AG04450 (cell line): ENCODE measurements at regions not wholly inside any gene's neighbourhood (a gene's known extent, or its start where the extent isn't known, plus 50 kb on each side); places are given as distances from the start of the nearest gene placed in this dataset.
A peak's percentile ranks its signal among the peaks of the same experiment; 100 is the strongest.

Experiments used
- CTCF ChIA-PET: fragments of 300-600, 350-600 bp; formaldehyde crosslinking; extraction: SDS; loops from one replicate; lab custom pipeline; 2022; ENCODE audit warnings: antibody characterized with exemption, inconsistent platforms; lab: Charles Lee
- POLR2A ChIA-PET: fragments of 350-600 bp; formaldehyde crosslinking; extraction: SDS; loops from one replicate; lab custom pipeline; 2021; ENCODE audit warnings: antibody characterized with exemption, inconsistent platforms; lab: Yijun Ruan, JAX
- DNase-seq: peaks from one replicate; pipeline ENCODE4 v3.0.0-alpha.2; 2011; ENCODE audit warnings: low read depth, low spot score
- H3K27ac ChIP-seq: one replicate; pipeline ENCODE4 v1.5.1; 2012; ENCODE audit warnings: low read depth, low read length, control low read depth
- H3K27me3 ChIP-seq: one replicate; pipeline ENCODE4 v1.6.0; 2012; ENCODE audit warnings: low read length; ENCODE audit not compliant: control insufficient read depth, insufficient read depth
- H3K4me3 ChIP-seq: 2 replicates; pipeline ENCODE4 v1.5.1; 2011; ENCODE audit warnings: mild to moderate bottlenecking, low read depth, low read length, control low read depth
- H3K9me3 ChIP-seq: 2 replicates; pipeline ENCODE4 v1.5.1; 2012; ENCODE audit warnings: low read length; ENCODE audit not compliant: control insufficient read depth, insufficient read depth
- TF ChIP-seq, protein P1 (sequence below): IDR thresholded peaks from 2 replicates; pipeline ENCODE4 v1.5.1; 2011; ENCODE audit warnings: low read depth, low read length, control low read depth, inconsistent platforms

DNA sequence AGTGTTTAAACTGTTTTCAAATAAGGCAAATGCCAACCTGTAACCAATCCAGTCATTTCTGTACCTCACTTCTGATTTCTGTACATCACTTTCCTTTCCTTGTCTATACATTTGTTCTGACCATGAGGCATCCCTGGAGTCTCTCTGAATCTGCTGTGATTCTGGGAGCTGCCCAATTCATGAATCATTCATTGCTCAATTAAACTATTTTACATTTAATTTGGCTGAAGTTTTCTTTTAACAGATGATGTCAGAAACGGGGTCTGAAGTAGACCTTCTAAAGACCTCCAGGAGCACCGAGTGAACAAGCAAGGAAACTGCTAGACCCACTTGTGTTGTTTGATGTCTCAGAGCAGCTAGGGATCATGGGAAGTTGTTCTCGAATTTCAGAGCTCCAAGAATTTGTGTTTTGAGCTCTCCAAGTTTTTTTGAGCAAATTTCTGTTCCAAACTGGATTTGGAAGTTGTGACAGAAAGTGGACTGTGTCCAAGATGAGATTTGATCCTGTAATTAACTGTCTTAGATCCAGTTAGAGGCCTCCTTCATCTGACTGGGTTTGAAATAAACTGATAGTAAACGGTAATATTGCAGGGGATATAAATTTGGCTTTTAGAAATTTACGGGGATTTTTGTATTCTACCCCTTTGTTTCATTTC is 490.8 kb upstream of the ST8SIA4 start:
- TF ChIP-seq, protein P1, sequence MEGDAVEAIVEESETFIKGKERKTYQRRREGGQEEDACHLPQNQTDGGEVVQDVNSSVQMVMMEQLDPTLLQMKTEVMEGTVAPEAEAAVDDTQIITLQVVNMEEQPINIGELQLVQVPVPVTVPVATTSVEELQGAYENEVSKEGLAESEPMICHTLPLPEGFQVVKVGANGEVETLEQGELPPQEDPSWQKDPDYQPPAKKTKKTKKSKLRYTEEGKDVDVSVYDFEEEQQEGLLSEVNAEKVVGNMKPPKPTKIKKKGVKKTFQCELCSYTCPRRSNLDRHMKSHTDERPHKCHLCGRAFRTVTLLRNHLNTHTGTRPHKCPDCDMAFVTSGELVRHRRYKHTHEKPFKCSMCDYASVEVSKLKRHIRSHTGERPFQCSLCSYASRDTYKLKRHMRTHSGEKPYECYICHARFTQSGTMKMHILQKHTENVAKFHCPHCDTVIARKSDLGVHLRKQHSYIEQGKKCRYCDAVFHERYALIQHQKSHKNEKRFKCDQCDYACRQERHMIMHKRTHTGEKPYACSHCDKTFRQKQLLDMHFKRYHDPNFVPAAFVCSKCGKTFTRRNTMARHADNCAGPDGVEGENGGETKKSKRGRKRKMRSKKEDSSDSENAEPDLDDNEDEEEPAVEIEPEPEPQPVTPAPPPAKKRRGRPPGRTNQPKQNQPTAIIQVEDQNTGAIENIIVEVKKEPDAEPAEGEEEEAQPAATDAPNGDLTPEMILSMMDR, result no peak
- H3K4me3 ChIP-seq, result no peak overlapping the region
- ChIA-PET CTCF (no interaction called here), POLR2A (no interaction called here)
- no peak for DNase-seq
- H3K9me3 ChIP-seq, result no peaks in the 10 kb centered on the region
- H3K27ac ChIP-seq, result no peak overlapping the region
- H3K27me3 ChIP-seq, result no peaks in the 10 kb centered on the region

DNA sequence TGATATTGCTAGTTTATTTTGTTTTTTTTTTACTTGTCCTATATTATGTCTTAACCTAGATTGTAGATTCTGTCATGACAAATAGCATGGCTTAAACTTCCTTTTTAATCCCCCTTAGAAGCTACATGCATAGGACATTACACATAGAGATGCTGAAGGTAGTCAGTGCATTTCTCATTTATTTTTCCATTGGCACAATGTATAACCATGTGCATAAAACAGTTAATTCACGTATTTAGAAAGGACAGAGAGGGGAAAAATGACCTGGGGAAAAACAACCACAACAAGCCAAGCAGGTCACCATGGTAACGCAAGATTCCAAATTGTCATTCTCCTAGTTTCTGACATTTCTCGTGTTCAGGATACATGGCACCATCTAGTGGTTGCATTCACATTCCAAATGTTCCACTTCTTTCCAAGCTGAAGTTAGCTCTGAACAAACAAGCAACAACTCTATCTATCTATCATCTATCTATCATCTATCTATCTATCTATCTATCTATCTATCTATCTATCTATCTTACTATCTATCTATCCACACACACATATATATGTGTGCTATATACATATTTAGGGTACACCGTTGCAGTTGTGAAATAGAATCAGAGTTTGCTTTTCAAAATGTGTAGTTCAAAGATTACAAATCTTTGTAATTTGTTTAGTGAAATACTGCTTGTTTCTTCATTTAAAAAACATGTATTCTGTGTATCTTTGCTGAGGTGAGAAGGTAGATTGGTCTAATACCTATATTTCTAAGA is 487.2 kb upstream of the ST8SIA4 start:
- Histone ChIP-seq H3K9me3 (no peaks in the 10 kb centered on the region), H3K4me3 (no peak overlapping the region), H3K27me3 (no peaks in the 10 kb centered on the region), H3K27ac (no peak overlapping the region)
- ChIA-PET CTCF (interaction anchor here (0.6 to 4.0 kb wide), 12 partner anchors 13 to 960 kb away, joined by 3 to 21 read pairs (median 3); no protein-coding TSS in a partner anchor), POLR2A (no interaction called here)
- peak; percentile 0 for DNase-seq
- TF ChIP-seq, protein P1, result peak; percentile 70

DNA sequence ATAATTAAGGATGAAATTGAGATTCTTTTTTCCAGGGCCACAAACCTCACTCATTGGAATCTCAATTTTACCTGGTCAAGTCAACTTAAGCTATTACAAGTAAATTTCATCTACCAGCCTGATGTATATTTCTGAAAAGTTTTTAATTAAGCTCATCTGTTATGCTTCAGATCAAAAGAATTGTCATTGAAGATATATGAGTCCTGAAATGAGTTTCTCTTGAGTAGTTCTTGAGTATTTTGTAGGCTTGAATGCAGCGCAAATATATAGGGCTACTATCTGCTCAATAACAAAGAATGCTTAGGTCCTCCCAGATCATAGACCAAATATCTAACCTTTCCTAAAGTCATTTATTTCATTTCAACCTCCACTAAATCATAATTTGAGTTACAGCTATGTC is 482.2 kb upstream of the ST8SIA4 start:
- H3K9me3 ChIP-seq, result no peaks in the 10 kb centered on the region
- TF ChIP-seq, protein P1, result no peak
- no peak overlapping the region for H3K27ac ChIP-seq
- no peaks in the 10 kb centered on the region for H3K27me3 ChIP-seq
- ChIA-PET POLR2A (no interaction called here), CTCF (interaction anchor here (0.7 kb wide), 1 partner anchor 7 kb away, joined by 4 read pairs; no protein-coding TSS in a partner anchor)
- no peak overlapping the region for H3K4me3 ChIP-seq
- no peak for DNase-seq

DNA sequence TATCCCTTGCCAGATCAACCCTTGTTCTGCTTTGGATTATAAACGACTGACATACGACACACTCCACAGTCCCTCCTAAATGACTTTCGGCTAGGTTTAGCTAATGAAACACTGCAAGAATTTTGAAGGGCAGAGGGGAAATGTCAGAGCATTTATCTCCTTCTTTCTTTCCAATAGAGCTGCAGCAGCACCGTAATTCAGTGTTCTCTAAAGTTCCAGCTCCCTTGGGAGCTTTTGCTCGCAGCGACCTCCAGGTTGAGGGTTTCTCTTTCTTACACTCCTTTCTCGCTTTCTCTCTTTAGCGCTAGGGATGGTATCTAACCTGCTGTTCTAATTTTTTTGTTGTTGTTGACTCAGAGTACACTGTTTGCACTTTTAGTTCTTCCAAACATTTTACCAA is 467.1 kb upstream of the ST8SIA4 start:
- CTCF ChIA-PET, result no interaction called here
- H3K9me3 ChIP-seq, result no peaks in the 10 kb centered on the region
- H3K4me3 ChIP-seq, result no peak overlapping the region
- H3K27ac ChIP-seq, result no peak overlapping the region
- no peak for DNase-seq
- POLR2A ChIA-PET, result no interaction called here
- TF ChIP-seq, protein P1, result no peak
- no peaks in the 10 kb centered on the region for H3K27me3 ChIP-seq

DNA sequence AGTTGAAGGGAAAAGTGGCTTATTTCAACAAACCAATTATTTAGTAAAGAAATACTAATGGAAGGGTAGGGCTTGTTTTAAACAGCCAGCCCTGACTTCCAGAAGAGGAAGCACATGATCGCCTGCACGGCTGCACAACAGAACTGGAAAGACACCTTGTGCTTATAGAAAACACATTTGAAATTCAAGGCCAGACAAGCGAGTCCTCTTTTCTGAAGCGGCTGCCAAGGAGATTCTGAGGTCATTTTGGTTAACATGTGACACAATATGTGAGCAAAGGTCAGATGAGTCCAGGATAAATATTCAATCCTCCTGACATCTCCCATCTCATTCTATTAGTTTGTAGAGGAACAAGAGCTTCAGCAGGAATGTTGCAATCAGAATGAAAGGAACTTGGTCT is 461.4 kb upstream of the ST8SIA4 start:
- ChIA-PET CTCF (no interaction called here), POLR2A (no interaction called here)
- Histone ChIP-seq H3K4me3 (no peak overlapping the region), H3K27me3 (no peaks in the 10 kb centered on the region), H3K27ac (no peak overlapping the region), H3K9me3 (no peaks in the 10 kb centered on the region)
- TF ChIP-seq, protein P1, result no peak
- no peak for DNase-seq
